IMR-90 (cell line): ENCODE measurements at regions not wholly inside any gene's neighbourhood (a gene's known extent, or its start where the extent isn't known, plus 50 kb on each side); places are given as distances from the start of the nearest gene placed in this dataset.

ENCODE experiments used
- ATAC-seq: fragments of 200-7000 bp; cut with Tn5 transposase; 2 replicates; pipeline ENCODE4 v1.9.1; 2020; ENCODE audit warnings: low read depth, mild to moderate bottlenecking, moderate library complexity
- BruUV-seq: library from RNA; stranded (reverse); fragments of 400-500 nt; replicated peaks from 2 replicates; lab custom pipeline; 2021; lab: Mats Ljungman, UMichigan
- CTCF ChIA-PET: fragments of 300-600 bp; formaldehyde crosslinking; extraction: SDS; loops from one replicate; lab custom pipeline; 2021; ENCODE audit warnings: antibody characterized with exemption; lab: Yijun Ruan, JAX
- POLR2A ChIA-PET: fragments of 300-600 bp; sonication (Branson Sonifier 250); formaldehyde crosslinking; loops from one replicate; lab custom pipeline; 2022; ENCODE audit warnings: antibody characterized with exemption; ENCODE audit not compliant: unreplicated experiment; lab: Charles Lee
- DNase-seq: peaks from one replicate; pipeline ENCODE4 v3.0.0; 2013
- H2AFZ ChIP-seq: replicated peaks from 2 replicates; pipeline ENCODE3; 2013; ENCODE audit warnings: low read length, mild to moderate bottlenecking; ENCODE audit not compliant: poor library complexity
- H2AK5ac ChIP-seq: 2 replicates; pipeline ENCODE4 v1.6.1; 2013; ENCODE audit warnings: low read depth, low read length, inconsistent platforms
- H2AK9ac ChIP-seq: replicated peaks from 2 replicates; pipeline ENCODE3; 2013; ENCODE audit warnings: mild to moderate bottlenecking, low read depth, low read length, moderate library complexity; ENCODE audit not compliant: poor library complexity
- H2BK120ac ChIP-seq: 2 replicates; pipeline ENCODE4 v1.6.1; 2013; ENCODE audit warnings: low read depth, low read length, inconsistent platforms
- H2BK15ac ChIP-seq: 3 replicates; pipeline ENCODE4 v1.6.1; 2013; ENCODE audit warnings: low read depth, low read length, inconsistent platforms
- H2BK20ac ChIP-seq: 2 replicates; pipeline ENCODE4 v1.6.1; 2013; ENCODE audit warnings: low read depth, mild to moderate bottlenecking, inconsistent platforms, low read length, moderate library complexity
- H2BK5ac ChIP-seq: 2 replicates; pipeline ENCODE4 v1.6.1; 2013; ENCODE audit warnings: mild to moderate bottlenecking, low read depth, low read length, inconsistent platforms; ENCODE audit not compliant: poor library complexity, severe bottlenecking
- H3K14ac ChIP-seq: replicated peaks from 2 replicates; pipeline ENCODE4 v1.6.1; 2013; ENCODE audit warnings: low read depth, low read length, inconsistent platforms
- H3K18ac ChIP-seq: 2 replicates; pipeline ENCODE4 v1.6.1; 2013; ENCODE audit warnings: low read depth, low read length, control low read depth
- H3K23ac ChIP-seq: 2 replicates; pipeline ENCODE4 v1.6.1; 2013; ENCODE audit warnings: low read depth, low read length, inconsistent platforms
- H3K27ac ChIP-seq: 2 replicates; pipeline ENCODE4 v1.5.1; 2013; ENCODE audit warnings: mild to moderate bottlenecking, control low read depth, low read length; ENCODE audit not compliant: insufficient read depth
- H3K27me3 ChIP-seq: 2 replicates; pipeline ENCODE4 v1.6.1; 2013; ENCODE audit warnings: low read length; ENCODE audit not compliant: control insufficient read depth, insufficient read depth
- H3K36me3 ChIP-seq: 2 replicates; pipeline ENCODE4 v1.6.1; 2013; ENCODE audit warnings: low read length, mixed read lengths; ENCODE audit not compliant: control insufficient read depth, insufficient read depth
- H3K4ac ChIP-seq: 2 replicates; pipeline ENCODE4 v1.6.1; 2013; ENCODE audit warnings: low read depth, low read length, inconsistent platforms
- H3K4me1 ChIP-seq: 2 replicates; pipeline ENCODE4 v1.6.1; 2013; ENCODE audit warnings: low read length, mixed read lengths; ENCODE audit not compliant: control insufficient read depth, insufficient read depth
- H3K4me2 ChIP-seq: 2 replicates; pipeline ENCODE4 v1.6.1; 2013; ENCODE audit warnings: low read depth, mild to moderate bottlenecking, control low read depth, low read length, moderate library complexity
- H3K4me3 ChIP-seq: 2 replicates; pipeline ENCODE4 v1.5.1; 2013; ENCODE audit warnings: low read depth, mild to moderate bottlenecking, control low read depth, low read length, moderate library complexity; ENCODE audit not compliant: insufficient read depth
- H3K56ac ChIP-seq: 2 replicates; pipeline ENCODE4 v1.6.1; 2013; ENCODE audit warnings: low read length, inconsistent platforms; ENCODE audit not compliant: insufficient read depth; ENCODE audit errors: extremely low read depth
- H3K79me1 ChIP-seq, 2 experiments: 2 replicates each; pipeline ENCODE4 v1.6.1; 2013; ENCODE audit warnings: low read length in 2 of 2, inconsistent platforms in 1 of 2, low read depth in 1 of 2
- H3K9ac ChIP-seq: 2 replicates; pipeline ENCODE4 v1.6.1; 2013; ENCODE audit warnings: low read depth, low read length, control low read depth
- H3K9me1 ChIP-seq: 2 replicates; pipeline ENCODE4 v1.6.1; 2013; ENCODE audit warnings: low read length, inconsistent platforms; ENCODE audit not compliant: insufficient read depth
- H3K9me3 ChIP-seq: 2 replicates; pipeline ENCODE4 v1.6.1; 2013; ENCODE audit warnings: low read length; ENCODE audit not compliant: control insufficient read depth, insufficient read depth
- H4K20me1 ChIP-seq: 2 replicates; pipeline ENCODE4 v1.6.1; 2013; ENCODE audit warnings: low read length, inconsistent platforms; ENCODE audit not compliant: insufficient read depth
- H4K5ac ChIP-seq: 2 replicates; pipeline ENCODE4 v1.6.1; 2013; ENCODE audit warnings: mild to moderate bottlenecking, low read depth, low read length, control low read depth
- H4K8ac ChIP-seq, 2 experiments: 2 replicates each; pipeline ENCODE4 v1.6.1; 2013; ENCODE audit warnings: low read depth in 2 of 2, low read length in 2 of 2, control low read depth in 1 of 2, inconsistent platforms in 1 of 2
- H4K91ac ChIP-seq: 2 replicates; pipeline ENCODE4 v1.6.1; 2013; ENCODE audit warnings: low read depth, low read length, inconsistent platforms; ENCODE audit not compliant: insufficient read depth
- CEBPB ChIP-seq: IDR thresholded peaks from 2 replicates; pipeline ENCODE4 v1.6.1; 2012; ENCODE audit warnings: low read depth, low read length, improper control_type of control experiment
- RFX5 ChIP-seq: IDR thresholded peaks from 2 replicates; pipeline ENCODE4 v1.8.0; 2012; ENCODE audit warnings: low read depth, mild to moderate bottlenecking, low read length, moderate library complexity
- WGBS, 2 experiments: methylation state at CpG; one replicate each; pipeline versions ENCODE4 v1.1.5 to v1.1.7; 2013; ENCODE audit warnings: missing lambda C conversion rate in 2 of 2; ENCODE audit not compliant: insufficient read length in 1 of 2; ENCODE audit errors: extremely low coverage in 2 of 2; 5-methylcytosine and 5-hydroxymethylcytosine counted together
- dilution Hi-C: fragments of 300-500 bp; cut with HindIII; formaldehyde crosslinking; loops from one replicate; pipeline ENCODE4 v1.14.3; 2018; ENCODE audit warnings: low sequenced_read_pairs; ENCODE audit not compliant: unreplicated experiment
- in situ Hi-C: fragments of 300-500 bp; cut with MboI; formaldehyde crosslinking; loops from 3 replicates; pipeline ENCODE4 v1.14.3; 2019; ENCODE audit warnings: low sequenced_read_pairs, inconsistent platforms, mixed read lengths
- intact Hi-C: fragments of 100-400 bp; cut with micrococcal nuclease; formaldehyde crosslinking; loops from 2 replicates; pipeline ENCODE4 v1.10.0; 2022

GRCh38 chr3:170727754-170728153 lies 141.9 kb upstream of the SLC7A14 start:
- POLR2A ChIA-PET: interaction anchor here (1.3 kb wide), 1 partner anchor 24 kb away, joined by 6 read pairs; no protein-coding TSS in a partner anchor
- CTCF ChIA-PET: interaction anchor here (2.0 to 4.3 kb wide), 2 partner anchors 83 to 84 kb away, joined by 6 to 24 read pairs; no protein-coding TSS in a partner anchor
- intact Hi-C loops: loop anchor here (2.0 kb wide), 2 partner anchors 13 to 23 kb away; no protein-coding TSS in a partner anchor

More at GRCh38 chr3:170727754-170728153, 141.9 kb upstream of the SLC7A14 start:
- Histone ChIP-seq H3K27me3 (no peaks in the 10 kb centered on the region), H3K4me3 (no peak overlapping the region), H2BK120ac (peak overlapping the region; percentile 100), H2AK5ac (peak overlapping the region; percentile 98), H2BK15ac (peak overlapping the region; percentile 94), H3K36me3 (no peaks in the 10 kb centered on the region), H3K9me3 (no peaks in the 10 kb centered on the region), H3K4me1 (peaks cover 26% of the 10 kb centered on the region), H3K14ac (peak overlapping the region; percentile 97), H3K4me2 (no peak overlapping the region), H4K5ac (peak overlapping the region; percentile 100), H4K8ac (peak overlapping the region; percentile 92 to 99), H3K79me1 (peaks cover 0 to 8% of the 10 kb centered on the region in 2 experiments; a peak in 2 of 4 replicates), H3K9ac (peak overlapping the region; percentile 84), H2BK20ac (peak overlapping the region; percentile 100), H3K27ac (peak overlapping the region; percentile 99), H3K9me1 (peaks cover 18% of the 10 kb centered on the region), H3K56ac (peak overlapping the region; percentile 99), H4K91ac (peak overlapping the region; percentile 100), H4K20me1 (no peaks in the 10 kb centered on the region), H2BK5ac (peak overlapping the region; percentile 99), H2AK9ac (no peak overlapping the region), H3K4ac (peak overlapping the region; percentile 100), H3K18ac (peak overlapping the region; percentile 100), H3K23ac (peak overlapping the region; percentile 98), H2AFZ (no peak overlapping the region)
- TF ChIP-seq RFX5: no peak
- TF ChIP-seq CEBPB: no peak
- in situ Hi-C loops: no loop called here
- DNase-seq: no peak
- BruUV-seq: no TSS peak
- dilution Hi-C loops: no loop called here
- no peak for ATAC-seq
- WGBS, 2 experiments: 100% methylated on average over 3 of the region's 3 CpGs; no CpG with 5 or more reads in 1 of the 2 experiments
